ENCODE measurements at regions not wholly inside any gene's neighbourhood (a gene's known extent, or its start where the extent isn't known, plus 50 kb on each side); places are given as distances from the start of the nearest gene placed in this dataset.

- ChIA-PET POLR2A (ENCODE audit: unreplicated experiment) (no interaction called here), CTCF (no interaction called here)
- Histone ChIP-seq H3K4me1 (ENCODE audit: insufficient read depth, low read length) (peaks cover 6% of the 10 kb centered on the region; the same call in 1 of the 2 replicates), H3K9me2 (replicated peaks; ENCODE audit: low read length) (no peaks in the 10 kb centered on the region), H3K79me2 (ENCODE audit: low read length) (no peaks in the 10 kb centered on the region), H3K4me2 (ENCODE audit: low read length) (no peak overlapping the region), H3K27ac (ENCODE audit: low read length) (no peak overlapping the region), H3K27me3 (ENCODE audit: low read length) (no peaks in the 10 kb centered on the region), H3K9ac (ENCODE audit: low read length) (no peak overlapping the region), H3K9me3 (ENCODE audit: low read length) (no peaks in the 10 kb centered on the region), H3K4me3 (ENCODE audit: low read length) (no peak overlapping the region), H3F3A (ENCODE audit: low read length, unreplicated experiment) (no peaks in the 10 kb centered on the region), H4K20me1 (ENCODE audit: low read length) (no peaks in the 10 kb centered on the region), H3K36me3 (ENCODE audit: low read depth, low read length) (no peaks in the 10 kb centered on the region), H2AFZ (ENCODE audit: low read length) (no peak overlapping the region)
- no peak for TF ChIP-seq EZH2 (IDR thresholded peaks at IDR 0.05; ENCODE audit: low read length, unreplicated experiment)
- TF ChIP-seq EZH2phosphoT487 (IDR thresholded peaks at IDR 0.05; ENCODE audit: borderline replicate concordance, low read length): no peak
- TF ChIP-seq CTCF (conservative IDR thresholded peaks at IDR 0.05; ENCODE audit: low read depth, low read length): no peak
- intact Hi-C loops (cut with micrococcal nuclease): no loop called here
- ATAC-seq: no peak
- no peak for DNase-seq
- no TSS peak for BruUV-seq (replicated peaks)
These were observed 205.9 kb upstream of the ECI2 start for GRCh38 chr6:4341078-4341797.

DNA sequence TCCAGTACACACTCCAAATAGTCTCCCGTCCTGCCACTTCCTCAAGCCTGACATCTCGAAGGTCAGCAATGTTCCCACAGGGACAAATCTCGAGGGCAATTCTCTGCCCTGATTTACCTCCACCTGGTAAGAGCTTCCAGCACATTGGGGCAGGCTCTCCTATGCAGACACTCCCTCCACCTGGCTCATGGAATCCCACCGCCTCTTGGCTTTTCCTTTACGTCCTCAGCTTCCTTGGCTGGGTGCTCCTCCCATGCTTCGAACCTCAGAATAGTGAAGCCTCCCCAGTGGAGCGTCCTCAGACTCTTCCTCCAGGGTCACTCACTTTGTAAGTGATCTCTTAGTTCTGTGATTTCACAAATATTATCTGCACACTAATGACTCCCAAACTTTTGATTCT, 205.2 kb upstream of the ECI2 start:
- Histone ChIP-seq H4K20me1 (ENCODE audit: low read length) (no peaks in the 10 kb centered on the region), H3K9me2 (replicated peaks; ENCODE audit: low read length) (no peaks in the 10 kb centered on the region), H2AFZ (ENCODE audit: low read length) (no peak overlapping the region), H3K27me3 (ENCODE audit: low read length) (no peaks in the 10 kb centered on the region), H3K4me1 (ENCODE audit: insufficient read depth, low read length) (peaks cover 6% of the 10 kb centered on the region; the same call in 1 of the 2 replicates), H3K27ac (ENCODE audit: low read length) (no peak overlapping the region), H3K4me2 (ENCODE audit: low read length) (no peak overlapping the region), H3K36me3 (ENCODE audit: low read depth, low read length) (no peaks in the 10 kb centered on the region), H3K4me3 (ENCODE audit: low read length) (no peak overlapping the region), H3K9me3 (ENCODE audit: low read length) (no peaks in the 10 kb centered on the region), H3K79me2 (ENCODE audit: low read length) (no peaks in the 10 kb centered on the region), H3K9ac (ENCODE audit: low read length) (no peak overlapping the region), H3F3A (ENCODE audit: low read length, unreplicated experiment) (no peaks in the 10 kb centered on the region)
- intact Hi-C loops (cut with micrococcal nuclease): no loop called here
- ChIA-PET CTCF (no interaction called here), POLR2A (ENCODE audit: unreplicated experiment) (no interaction called here)
- no TSS peak for BruUV-seq (replicated peaks)
- TF ChIP-seq EZH2 (IDR thresholded peaks at IDR 0.05; ENCODE audit: low read length, unreplicated experiment) (no peak), EZH2phosphoT487 (IDR thresholded peaks at IDR 0.05; ENCODE audit: borderline replicate concordance, low read length) (no peak), CTCF (conservative IDR thresholded peaks at IDR 0.05; ENCODE audit: low read depth, low read length) (no peak)
- ATAC-seq: no peak
- no peak for DNase-seq

DNA sequence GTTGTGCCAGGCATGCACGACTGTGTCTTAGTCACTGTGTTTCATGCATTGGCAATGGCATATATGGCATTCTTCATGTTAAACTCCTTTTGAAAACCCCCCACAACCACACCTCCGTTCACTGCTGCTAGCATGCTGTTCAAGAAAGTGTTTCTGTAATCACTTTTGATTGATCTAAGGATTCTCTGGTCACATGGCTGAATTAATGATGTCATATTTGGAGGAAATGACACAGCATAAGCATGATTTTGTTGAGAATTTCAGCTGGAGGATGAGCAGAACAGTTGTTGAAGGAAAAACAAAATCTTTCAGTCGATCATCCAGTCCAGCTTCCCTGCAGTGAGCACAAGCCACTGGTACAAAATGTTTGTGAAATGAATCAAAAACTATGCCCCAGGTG, 203.5 kb upstream of the ECI2 start:
- ATAC-seq: no peak
- TF ChIP-seq CTCF (conservative IDR thresholded peaks at IDR 0.05; ENCODE audit: low read depth, low read length): no peak
- no peak for TF ChIP-seq EZH2phosphoT487 (IDR thresholded peaks at IDR 0.05; ENCODE audit: borderline replicate concordance, low read length)
- no peak for TF ChIP-seq EZH2 (IDR thresholded peaks at IDR 0.05; ENCODE audit: low read length, unreplicated experiment)
- DNase-seq: no peak
- no peaks in the 10 kb centered on the region for H3K9me2 ChIP-seq (replicated peaks; ENCODE audit: low read length)
- H3K4me2 ChIP-seq (ENCODE audit: low read length): no peak overlapping the region
- H4K20me1 ChIP-seq (ENCODE audit: low read length): no peaks in the 10 kb centered on the region
- BruUV-seq (replicated peaks): no TSS peak
- H3K4me1 ChIP-seq (ENCODE audit: insufficient read depth, low read length): no peaks in the 10 kb centered on the region
- H3F3A ChIP-seq (ENCODE audit: low read length, unreplicated experiment): no peaks in the 10 kb centered on the region
- no peaks in the 10 kb centered on the region for H3K36me3 ChIP-seq (ENCODE audit: low read depth, low read length)
- H3K27ac ChIP-seq (ENCODE audit: low read length): no peak overlapping the region
- H3K79me2 ChIP-seq (ENCODE audit: low read length): no peaks in the 10 kb centered on the region
- intact Hi-C loops (cut with micrococcal nuclease): no loop called here
- no peak overlapping the region for H3K9ac ChIP-seq (ENCODE audit: low read length)
- no peaks in the 10 kb centered on the region for H3K27me3 ChIP-seq (ENCODE audit: low read length)
- no peak overlapping the region for H3K4me3 ChIP-seq (ENCODE audit: low read length)
- no peaks in the 10 kb centered on the region for H3K9me3 ChIP-seq (ENCODE audit: low read length)
- ChIA-PET CTCF (no interaction called here), POLR2A (ENCODE audit: unreplicated experiment) (no interaction called here)
- no peak overlapping the region for H2AFZ ChIP-seq (ENCODE audit: low read length)
